ENCODE measurements at regions not wholly inside any gene's neighbourhood (a gene's known extent, or its start where the extent isn't known, plus 50 kb on each side); places are given as distances from the start of the nearest gene placed in this dataset.

- no peak for DNase-seq (ENCODE audit: low spot score)
Observed at GRCh38 chr9:7946458-7946857, 146.9 kb upstream of the DMAC1 start.

- DNase-seq (ENCODE audit: low spot score) = no peak
Observed at GRCh38 chr9:7944572-7944971, 145.0 kb upstream of the DMAC1 start.

- DNase-seq (ENCODE audit: low spot score) = no peak
Observed at GRCh38 chr9:7937761-7938491, 138.3 kb upstream of the DMAC1 start.

GRCh38 chr9:7936996-7937395 is 137.4 kb upstream of the DMAC1 start:
- no peak for DNase-seq (ENCODE audit: low spot score)

- DNase-seq (ENCODE audit: low spot score) = no peak
Observed at GRCh38 chr9:7936163-7936562, 136.6 kb upstream of the DMAC1 start.

- no peak for DNase-seq (ENCODE audit: low spot score)
Observed at GRCh38 chr9:7935681-7936080, 136.1 kb upstream of the DMAC1 start.

- DNase-seq (ENCODE audit: low spot score) = no peak
Observed at GRCh38 chr9:7932767-7933166, 133.2 kb upstream of the DMAC1 start.

GRCh38 chr9:7930613-7931012 is 131.0 kb upstream of the DMAC1 start:
- no peak for DNase-seq (ENCODE audit: low spot score)

- no peak for DNase-seq (ENCODE audit: low spot score)
Observed at GRCh38 chr9:7921545-7922197, 122.1 kb upstream of the DMAC1 start.

- DNase-seq (ENCODE audit: low spot score) = no peak
Observed at GRCh38 chr9:7912037-7912535, 112.5 kb upstream of the DMAC1 start.

GRCh38 chr9:7910426-7911020 is 110.9 kb upstream of the DMAC1 start:
- DNase-seq (ENCODE audit: low spot score) = no peak

- DNase-seq (ENCODE audit: low spot score) = no peak
Observed at GRCh38 chr9:7909537-7909936, 110.0 kb upstream of the DMAC1 start.

GRCh38 chr9:7907551-7908337 is 108.2 kb upstream of the DMAC1 start:
- DNase-seq (ENCODE audit: low spot score) = no peak

GRCh38 chr9:7906783-7907550 is 107.4 kb upstream of the DMAC1 start:
- DNase-seq (ENCODE audit: low spot score) = no peak

GRCh38 chr9:7901621-7902020 is 102.0 kb upstream of the DMAC1 start:
- no peak for DNase-seq (ENCODE audit: low spot score)

GRCh38 chr9:7900541-7900940 is 101.0 kb upstream of the DMAC1 start:
- DNase-seq (ENCODE audit: low spot score) = no peak

- DNase-seq (ENCODE audit: low spot score) = no peak
Observed at GRCh38 chr9:7899753-7900152, 100.2 kb upstream of the DMAC1 start.

- DNase-seq (ENCODE audit: low spot score) = no peak
Observed at GRCh38 chr9:7894231-7894630, 94.7 kb upstream of the DMAC1 start.

- no peak for DNase-seq (ENCODE audit: low spot score)
Observed at GRCh38 chr9:7892975-7893374, 93.4 kb upstream of the DMAC1 start.

GRCh38 chr9:7879551-7880245 is 80.1 kb upstream of the DMAC1 start:
- DNase-seq (ENCODE audit: low spot score) = no peak
